Stimulated activated CD4-positive, alpha-beta T cell treated with anti-CD3 and anti-CD28 coated beads, Interleukin-2, amount 100 ng/mL, for 24 hours (primary cell): ENCODE measurements at regions not wholly inside any gene's neighbourhood (a gene's known extent, or its start where the extent isn't known, plus 50 kb on each side); places are given as distances from the start of the nearest gene placed in this dataset.
A peak's percentile ranks its signal among the peaks of the same experiment; 100 is the strongest.

Source experiments
- DNase-seq, 2 donors: peaks; one replicate each; pipeline ENCODE4 v3.0.0-alpha.2; 2020

DNA sequence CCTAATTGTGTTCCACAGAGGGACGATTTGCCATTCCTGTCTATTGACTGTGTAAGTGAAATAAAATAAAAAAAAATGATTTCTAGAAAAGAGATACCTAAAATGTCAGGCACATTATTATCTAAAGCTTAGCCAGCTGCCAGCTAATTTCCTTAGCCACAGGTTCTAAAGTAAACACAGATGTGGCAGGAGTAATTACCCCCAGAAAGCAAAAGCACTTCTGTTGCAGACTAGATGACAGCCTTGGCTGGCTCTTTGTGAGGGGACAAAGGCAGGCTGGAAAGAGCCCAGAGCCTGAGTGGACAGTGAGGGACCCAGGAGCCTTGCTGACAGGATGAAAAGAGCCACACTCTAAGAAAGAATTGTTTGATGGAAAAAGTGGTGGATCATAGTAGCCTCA is 418.1 kb downstream of the LRIG3 start:
- DNase-seq = no peak

DNA sequence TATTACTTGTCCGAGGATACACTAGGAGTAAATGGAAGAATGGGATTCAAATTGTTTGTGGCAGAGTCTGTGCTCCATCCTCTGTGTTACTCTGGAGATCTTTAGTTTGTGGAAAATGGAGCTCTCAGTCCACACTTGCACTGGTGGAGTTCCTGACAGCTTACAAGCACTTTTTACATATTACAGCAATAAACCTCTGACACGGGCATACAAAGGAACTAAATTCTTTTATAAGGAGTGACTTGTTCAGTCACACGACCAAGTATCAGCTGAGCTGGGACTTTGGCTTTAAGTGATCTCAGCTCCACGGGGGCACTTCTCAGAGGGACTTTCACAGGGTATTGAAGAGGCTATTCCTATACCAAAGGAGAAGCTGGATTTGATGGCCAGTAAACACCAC is 417.5 kb downstream of the LRIG3 start:
- no peak for DNase-seq

DNA sequence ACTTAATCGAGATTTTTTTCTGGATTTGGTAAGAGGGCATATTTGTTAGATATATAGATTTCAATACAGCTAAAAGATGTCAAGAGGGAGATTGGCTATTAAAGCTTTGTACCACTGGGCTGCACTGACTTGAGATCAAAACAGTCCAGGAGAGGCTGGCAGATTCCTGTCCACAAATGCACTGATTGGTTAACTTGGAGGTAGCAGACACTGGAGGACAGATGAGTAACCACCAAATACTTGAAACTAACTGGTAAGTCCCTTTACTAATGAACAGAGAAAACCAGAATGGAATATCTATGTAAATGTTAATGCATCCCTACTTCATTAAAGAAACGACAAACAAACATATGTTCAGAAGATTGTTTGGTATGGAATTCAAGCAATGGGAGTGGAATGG is 416.6 kb downstream of the LRIG3 start:
- no peak for DNase-seq

DNA sequence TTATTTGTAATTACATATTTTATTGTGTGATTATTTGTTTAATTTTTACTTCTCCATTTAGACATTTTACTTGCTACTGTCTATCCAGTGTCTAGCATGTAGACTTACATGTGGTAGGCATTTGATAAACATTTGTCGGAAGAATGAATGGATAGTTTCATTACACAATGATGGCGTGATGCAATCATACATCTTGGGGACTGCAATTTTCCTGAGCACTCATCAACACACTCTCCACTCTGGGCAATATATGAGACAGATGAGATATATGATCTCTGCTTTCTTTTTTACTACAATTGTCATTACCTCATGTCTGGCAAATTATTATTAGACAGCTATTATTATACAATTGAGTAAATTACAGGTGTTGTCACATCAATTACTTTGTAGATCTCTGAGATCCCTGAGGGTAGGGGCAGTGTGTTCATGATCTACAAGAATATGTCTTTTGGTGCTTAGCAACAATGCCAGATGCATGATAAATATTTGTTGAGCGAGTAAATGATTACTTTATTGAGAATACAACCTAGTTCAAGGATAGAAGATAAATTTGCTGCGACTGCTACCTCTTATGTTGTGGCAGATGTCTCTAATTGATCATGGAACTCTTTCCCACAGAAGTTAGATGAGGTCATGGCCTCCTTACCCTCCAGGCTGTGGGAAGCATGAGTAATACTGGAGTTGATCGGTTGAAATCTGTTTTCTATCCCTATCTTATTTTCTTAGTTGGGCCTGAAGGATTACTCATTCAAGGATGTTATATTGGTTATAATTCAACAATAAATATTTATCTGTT is 416.0 kb downstream of the LRIG3 start:
- no peak for DNase-seq

DNA sequence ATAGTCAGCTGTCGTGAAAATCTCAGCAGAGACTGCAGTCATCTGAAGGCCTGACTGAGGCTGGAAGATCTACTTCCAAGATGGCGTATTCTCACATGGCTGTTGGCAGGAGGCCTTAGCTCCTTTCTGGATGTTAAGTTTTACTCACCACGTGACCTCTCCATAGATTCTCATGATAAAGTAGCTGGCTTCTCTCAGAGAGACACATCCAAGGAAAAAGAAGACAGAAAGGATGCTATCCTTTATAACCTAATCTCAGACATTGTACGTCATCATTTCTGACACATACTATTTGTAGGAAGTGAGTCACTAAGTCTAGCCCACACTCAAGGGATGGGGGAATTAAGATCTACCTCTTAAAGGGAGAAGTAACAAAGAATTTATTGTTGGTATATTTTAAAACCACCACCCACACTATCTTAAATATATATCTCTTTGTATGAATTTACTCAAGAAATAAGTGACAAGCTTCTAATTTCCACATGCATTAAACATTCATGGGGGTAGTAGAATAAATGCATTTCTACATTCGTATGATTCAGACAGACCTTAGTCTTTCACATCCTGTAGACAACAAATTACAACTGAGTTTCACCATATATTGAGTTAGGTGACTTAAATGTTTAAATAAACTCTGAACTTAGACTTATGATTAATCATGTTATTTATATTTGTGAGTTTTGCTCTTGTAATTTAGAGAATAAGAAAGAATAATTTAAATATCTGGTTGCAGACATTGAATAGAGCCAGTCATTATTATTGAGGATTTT is 411.0 kb downstream of the LRIG3 start:
- DNase-seq = no peak

DNA sequence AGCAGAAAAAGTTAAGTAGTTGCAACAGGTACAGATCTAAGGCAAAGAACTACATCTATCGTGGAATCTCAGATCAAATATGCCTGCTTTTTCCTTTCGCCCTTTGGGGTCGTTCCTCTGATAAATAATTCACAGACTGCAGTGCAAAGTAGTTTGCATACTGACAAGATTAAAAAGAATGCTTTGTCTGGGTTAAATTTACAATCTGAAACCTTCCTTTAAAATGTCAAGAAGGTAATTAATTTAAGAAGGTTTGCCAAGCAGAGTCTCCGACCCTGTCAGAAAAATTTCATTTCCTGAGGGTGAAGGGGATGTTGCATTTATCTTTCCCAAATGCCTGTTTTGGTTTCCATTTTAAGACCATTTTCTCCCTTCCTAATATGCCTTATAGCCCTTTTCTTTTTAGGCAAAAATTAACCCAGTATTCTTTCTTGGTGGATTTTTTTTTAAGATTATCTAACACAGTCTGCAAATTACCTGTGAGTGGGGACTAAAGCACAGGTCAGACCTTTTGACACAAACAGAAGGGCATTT is 406.9 kb downstream of the LRIG3 start:
- DNase-seq = no peak

DNA sequence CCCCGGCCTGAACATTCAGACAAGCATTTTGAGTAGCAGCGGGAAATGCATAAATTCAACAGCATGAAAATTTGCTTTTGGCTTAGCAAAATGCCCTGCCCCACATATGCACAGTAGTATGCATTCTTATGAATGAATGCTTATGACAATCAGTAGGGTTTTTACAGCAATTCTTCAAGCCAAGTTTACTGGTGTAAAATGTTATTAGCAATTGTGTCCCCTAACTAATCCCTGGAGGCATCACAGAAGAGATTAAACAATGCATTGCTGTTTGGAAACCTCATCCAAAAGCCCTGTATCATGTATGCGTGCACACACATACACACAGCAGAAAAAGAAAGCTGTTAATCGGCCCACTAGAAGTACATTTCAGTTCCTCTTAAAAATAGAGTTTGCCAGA is 406.5 kb downstream of the LRIG3 start:
- DNase-seq = no peak

DNA sequence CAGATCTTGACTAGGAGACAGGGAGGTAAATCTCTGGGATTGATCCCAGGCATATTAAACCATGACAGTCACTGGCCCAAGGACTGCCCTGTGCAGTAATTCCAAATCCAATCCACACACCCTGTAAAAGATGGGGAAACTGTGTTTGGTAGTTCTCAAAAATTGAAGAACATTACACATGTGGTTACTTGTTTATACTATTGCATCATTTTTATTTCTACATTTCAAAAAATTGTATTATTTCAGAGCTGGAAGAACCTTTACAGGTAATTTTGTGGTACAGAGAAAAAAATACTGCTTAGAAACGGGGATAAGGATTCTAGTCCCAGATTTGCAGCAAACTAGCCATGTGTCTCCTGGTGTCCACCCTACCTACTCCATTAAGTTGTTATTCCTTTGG is 400.5 kb downstream of the LRIG3 start:
- no peak for DNase-seq

DNA sequence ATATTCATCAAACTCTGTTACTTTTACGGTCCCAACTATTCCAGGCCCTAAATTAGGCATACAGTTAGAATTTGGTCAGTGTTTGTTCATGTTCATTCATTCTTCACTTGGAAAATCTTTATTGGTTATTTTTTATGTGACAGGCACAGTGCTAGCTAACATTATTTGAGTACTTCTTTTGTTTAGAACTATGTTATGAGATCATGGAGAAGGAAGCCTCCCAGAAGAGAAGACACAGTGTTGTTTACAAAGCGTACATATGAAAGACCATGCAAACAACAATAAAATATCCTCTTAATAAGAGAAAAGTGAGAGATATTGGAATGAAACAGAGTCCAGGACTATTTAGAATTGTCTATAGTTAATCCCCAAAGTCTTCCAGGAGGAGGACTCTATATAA is 399.2 kb downstream of the LRIG3 start:
- DNase-seq = no peak

DNA sequence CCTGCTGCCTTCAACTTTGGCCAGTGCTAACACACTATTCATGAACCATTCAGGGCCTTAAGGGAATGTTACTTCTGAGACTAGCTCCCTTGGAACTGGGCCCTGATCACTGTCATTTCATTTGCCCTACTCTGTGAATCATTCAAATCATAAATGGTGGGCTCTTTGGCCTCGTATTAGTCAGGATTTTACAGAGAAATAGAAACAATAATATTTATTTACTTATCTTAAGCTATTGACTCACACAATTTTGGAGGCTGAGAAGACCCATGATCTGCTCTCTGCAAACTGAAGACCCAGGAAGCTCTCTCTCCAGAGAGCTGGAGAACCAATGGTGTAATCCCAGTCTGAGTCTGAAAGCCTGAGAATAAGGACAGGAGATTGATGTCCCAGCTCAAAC is 398.5 kb downstream of the LRIG3 start:
- DNase-seq = no peak

DNA sequence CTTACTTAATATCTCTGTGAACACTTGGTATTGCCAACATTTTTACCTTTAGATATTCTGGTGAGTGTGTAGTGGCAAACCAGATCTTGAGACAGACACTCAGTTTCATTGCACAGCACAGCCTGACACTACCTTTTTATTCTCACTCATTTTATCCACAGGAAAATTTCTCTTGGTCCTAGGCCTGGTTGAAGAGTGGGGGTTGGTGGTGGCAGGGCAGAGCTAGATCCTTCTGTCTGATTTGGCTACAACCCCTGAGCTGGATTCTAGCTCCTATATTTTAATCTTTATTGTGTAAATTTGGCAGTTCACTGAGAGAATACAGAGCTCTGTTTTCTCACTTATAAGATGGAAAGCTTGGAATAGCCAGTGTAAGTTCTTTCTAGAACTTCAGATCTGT is 396.9 kb downstream of the LRIG3 start:
- DNase-seq = no peak

DNA sequence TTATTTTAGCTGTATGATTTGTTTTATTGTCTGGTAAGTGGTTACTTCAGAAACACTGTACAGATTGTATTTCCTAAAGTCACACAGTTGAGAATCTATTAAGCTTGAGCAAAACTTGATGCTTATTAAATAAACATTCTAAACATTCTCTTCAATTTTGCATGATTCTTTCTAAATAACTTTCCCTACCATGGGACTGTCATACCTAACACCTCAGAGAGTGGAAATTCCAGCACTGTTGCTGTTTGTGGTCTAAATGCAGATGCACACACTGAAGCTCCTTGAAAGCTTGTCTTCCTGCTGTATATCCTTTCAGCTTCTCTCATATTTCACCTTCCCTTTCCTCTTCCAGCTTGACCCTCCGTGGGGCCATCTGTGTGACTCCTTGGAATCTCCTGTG is 392.0 kb downstream of the LRIG3 start:
- DNase-seq = no peak

DNA sequence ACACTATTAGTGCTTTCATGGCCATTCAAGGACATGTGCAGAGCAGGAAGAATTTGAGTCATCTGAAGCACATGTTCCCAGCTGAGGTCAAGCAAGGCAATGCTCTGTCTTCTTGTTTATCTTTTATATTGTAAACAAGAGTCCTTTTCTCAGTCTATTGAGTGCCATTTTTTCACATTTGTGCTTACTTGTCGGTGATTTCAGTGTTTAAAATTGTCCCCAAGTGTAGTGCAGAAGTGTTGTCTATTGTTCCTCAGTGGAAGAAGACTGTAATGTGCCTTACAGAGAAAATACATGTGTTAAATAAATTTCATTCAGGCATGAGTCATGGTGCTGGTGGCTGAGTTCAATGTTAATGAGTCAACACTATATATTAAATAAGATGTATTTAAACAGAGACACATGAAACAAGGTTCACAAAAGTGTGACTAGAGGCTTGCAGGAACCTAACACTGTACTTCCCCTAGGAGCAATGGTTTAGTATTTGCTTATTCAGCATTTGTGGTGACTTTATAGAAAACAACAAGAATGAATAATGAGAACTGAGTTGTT is 391.1 kb downstream of the LRIG3 start:
- DNase-seq = no peak

DNA sequence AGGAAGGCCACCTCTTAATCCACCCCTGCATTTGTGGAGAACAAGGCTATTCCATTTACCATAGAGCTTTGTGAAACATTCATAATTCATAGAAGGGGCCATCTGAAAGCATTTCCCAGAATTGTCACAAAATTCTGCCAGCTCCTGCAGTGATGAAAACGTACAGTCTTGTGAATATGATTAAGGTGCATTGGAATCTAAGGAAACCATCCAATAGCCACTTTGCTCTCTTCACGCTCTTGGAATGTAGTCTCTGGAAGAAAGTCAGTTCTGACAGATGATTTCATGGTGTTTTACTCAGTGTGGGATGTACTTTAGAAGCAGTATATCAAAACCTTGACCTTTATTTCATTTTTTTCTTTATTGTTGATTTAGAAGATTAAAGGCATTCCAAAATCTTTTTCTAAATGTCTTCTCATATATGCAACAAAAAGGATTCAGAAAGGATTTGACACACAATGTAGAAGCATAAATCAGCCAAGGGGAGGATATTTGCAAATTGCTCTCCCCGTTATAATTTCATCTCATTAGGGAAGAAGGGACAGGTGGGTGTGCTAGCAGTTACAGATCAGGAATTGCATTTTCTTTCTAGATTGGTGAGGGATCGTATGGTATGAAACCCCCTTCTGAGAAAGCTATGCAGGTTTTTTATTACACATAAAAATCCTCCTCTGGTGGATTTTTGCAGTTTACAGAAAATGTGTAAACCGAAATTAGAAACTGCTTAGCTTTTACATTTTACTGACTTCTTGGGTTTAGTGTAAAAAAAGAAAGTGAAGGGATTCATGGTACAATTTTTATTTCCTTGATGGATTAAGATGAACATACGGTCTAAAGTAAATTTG is 390.2 kb downstream of the LRIG3 start:
- no peak for DNase-seq

DNA sequence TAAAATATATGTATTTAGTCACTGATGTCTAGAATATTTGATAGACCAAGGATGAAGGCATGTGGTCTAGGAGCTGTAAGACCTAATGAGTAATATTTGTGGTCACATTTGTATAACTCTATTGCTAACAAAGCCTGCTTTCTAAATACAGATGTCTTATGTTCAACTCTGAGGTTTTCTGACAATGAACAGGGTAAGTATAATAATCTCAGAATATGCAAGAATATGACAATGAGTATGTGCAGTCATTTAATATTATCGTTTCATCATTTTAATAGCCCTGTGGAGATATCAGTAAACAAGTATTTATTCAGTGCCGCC is 389.6 kb downstream of the LRIG3 start:
- DNase-seq = no peak

DNA sequence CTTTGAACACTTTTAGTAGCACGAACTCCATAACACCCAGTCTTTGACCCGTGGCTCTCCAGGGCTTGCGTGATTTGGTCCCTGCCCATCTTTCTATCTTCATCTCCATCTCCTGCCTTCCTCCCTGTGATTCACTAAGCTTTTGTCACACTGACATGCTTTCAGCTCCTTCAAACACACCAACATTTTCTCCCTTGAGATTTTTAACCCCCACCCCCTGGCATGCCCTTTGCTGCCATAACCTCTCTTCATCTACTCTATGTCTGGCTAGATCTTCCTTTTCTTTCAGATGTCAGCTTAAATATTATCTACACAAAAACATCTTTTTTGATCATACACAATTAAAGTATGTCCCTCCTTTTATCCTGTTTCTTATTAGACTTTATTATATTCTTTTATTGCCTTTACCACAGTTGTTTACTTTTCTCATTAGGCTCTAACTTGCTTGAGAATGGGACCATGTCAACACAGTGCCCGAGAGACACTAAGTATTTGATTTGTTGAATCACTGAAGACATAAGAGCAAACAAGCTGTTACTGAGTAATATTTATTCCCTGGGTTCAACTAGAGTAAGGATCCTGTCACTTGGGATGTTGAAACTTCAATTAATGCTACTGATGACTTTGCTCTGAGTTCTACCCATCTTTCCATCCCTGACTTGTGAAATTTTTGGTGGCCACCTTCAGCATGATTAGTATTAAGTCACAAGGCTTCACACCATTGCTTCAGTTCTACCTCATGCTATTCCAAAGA is 387.3 kb downstream of the LRIG3 start:
- no peak for DNase-seq

DNA sequence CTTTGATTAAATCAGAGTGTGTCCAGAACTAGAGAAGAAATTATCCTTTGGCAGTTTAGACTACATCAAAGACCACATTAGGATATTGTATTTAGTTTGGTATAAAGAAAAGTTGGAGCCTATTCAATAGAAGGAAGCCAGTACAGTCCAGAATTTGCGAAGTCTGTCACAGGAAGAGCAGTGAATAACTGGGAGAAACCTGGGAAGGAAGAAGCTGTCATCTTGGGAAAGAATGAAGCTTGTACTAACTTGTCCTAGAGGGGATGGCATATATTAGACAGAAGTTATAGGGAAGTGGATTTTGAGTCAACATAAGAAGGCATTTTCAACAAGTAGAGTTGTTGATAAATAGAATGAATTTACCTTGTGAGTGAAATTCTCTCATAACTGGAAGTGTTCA is 386.7 kb downstream of the LRIG3 start:
- DNase-seq = no peak

DNA sequence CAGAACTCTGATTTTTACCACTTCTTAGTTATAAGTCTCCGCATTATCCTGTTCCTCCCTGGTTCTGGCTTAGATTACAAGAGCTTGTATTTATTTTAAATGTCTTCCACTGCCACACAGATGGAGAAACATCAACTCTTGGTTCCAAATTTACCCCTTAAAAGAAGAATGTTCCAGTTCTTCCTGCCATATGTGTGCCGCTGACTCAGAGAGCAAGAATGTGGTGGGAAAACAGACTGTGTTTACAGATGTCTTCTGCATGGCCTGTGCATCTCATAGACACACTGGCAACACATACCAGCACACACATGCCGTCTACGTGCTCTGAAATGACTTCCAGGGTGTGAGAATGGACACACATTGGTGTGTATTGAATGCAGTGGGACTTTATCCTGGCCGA is 383.0 kb downstream of the LRIG3 start:
- no peak for DNase-seq

DNA sequence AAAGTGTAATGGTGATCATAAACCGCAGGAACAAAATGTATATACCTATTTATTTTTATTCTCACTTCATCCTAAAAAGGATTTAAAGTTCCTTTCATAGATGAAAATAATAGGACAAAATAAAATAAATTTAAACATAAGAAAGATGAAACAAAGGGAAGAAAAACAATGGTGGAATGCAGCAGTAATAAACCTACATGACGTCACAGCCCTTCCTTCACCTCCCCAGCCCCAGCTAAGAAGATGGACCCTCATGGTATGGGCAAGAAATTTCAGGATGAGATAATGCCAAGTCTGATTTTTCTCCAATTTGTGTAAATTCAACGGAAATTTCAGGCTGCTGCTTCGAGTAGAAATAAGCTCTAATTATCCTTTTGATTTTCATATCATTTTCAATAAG is 381.0 kb downstream of the LRIG3 start:
- no peak for DNase-seq

DNA sequence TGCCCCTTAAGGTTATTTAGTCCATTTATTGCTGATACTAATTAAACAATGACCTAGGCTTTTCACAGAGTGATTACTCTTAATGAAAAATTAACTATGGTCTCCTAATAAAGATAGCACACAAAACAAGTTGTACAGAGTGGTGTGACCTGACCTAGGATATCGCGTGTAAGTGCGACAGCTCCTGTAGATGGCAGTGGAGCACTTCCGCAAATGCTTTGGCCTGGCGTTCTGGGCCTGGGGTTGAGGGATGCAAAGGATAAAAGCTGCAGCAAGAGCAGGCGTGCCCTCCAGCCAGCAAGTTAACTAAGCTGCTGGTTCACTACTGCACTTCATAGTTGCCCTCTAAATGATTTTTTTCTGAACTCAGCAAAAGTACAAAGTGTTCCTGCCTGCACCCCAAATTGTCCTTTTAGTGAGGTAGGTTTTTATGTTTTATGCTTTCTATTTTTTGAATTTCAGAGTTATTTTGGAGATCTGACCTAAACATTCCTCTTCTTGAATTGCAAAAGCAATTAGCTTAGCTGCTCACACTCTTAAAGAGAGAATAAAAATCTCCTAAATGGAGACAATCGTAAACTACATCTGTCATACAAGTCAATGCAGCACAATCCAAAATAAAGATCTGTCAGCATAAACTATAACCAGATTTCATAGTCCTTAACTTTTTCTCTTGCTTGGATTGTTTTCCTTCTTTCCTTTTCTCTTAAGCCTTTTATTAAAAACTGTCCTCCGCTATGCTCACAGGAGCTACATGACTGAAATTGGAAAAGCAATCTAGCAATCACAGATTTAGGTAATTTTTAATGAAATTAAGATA is 379.6 kb downstream of the LRIG3 start:
- DNase-seq = peak in 1 of 2 donors; percentile 27

DNA sequence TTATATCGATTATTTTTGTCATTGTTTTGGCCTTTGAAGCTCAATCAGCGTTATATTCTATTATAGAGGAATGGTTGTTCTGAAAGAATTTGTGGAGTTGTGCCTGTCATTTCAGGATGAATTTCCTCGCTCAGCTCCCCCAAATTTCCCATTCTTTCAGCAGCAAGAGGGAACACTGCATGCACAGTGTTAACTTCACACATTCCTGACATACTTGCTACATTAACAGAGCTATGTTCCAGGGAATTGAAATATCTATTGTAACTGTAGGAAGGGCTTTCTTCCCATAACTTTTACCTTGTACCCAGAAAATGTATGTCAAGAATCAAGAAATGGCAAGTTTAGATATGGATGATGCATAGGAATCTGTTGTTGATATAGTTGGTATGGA is 379.0 kb downstream of the LRIG3 start:
- DNase-seq = no peak

DNA sequence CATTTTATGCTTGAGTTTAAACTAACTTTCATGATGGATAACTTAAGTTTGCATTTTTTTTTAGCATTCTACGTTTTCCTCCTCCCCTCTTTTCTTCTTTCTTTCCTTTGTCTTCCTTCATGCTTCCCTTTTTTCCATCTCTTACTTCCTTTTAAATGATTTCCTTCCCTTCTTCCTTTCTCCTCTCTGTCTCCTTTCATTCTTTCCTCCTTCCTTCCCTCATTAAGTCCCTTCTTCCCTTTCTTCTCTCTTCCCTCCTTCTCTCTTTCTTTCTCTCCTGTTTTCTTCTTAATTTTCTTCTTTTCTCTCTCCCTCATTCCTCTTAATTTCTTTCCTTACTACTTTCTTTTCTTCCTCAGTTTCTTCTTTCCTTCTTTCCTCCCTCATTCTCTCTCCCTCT is 376.0 kb downstream of the LRIG3 start:
- DNase-seq = no peak
